ENCODE measurements at regions not wholly inside any gene's neighbourhood (a gene's known extent, or its start where the extent isn't known, plus 50 kb on each side); places are given as distances from the start of the nearest gene placed in this dataset.

DNA sequence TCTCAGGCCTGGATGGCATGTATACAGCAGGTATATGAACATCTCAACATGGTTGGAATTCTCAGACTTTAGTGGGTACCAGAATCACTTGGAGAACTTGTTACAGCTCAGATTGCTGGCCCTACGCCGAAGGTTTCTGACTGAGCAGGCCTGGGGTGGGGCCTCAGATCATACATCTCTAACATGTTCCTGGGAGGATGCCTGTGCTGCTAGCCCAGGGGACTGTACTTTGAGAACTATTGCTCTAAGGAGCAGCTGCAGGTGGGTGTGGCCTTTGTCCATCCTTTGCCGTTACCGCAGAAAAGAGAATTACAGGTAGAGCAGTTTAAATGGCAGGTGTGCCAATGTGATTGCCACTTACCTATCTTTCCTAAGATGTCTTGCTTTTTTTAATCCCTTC is 310.5 kb upstream of the JAG1 start:
- H2BK5ac ChIP-seq (ENCODE audit: low read depth, low read length), result no peak overlapping the region
- no peaks in the 10 kb centered on the region for H3K79me1 ChIP-seq (ENCODE audit: low read depth, low read length)
- no peak overlapping the region for H3K56ac ChIP-seq (replicated peaks; ENCODE audit: insufficient read length, low read depth, low read length)
- H2BK120ac ChIP-seq (replicated peaks; ENCODE audit: low read depth, low read length), result no peak overlapping the region
- no peak for FAIRE-seq
- POLR2A ChIA-PET (ENCODE audit: partially characterized antibody), result no interaction called here
- no peak for DNase-seq (ENCODE audit: low read depth in 1 of 2, low spot score in 2 of 2)
- no peak overlapping the region for H3K23ac ChIP-seq (ENCODE audit: insufficient read length)
- 94% methylated on average over 4 of the region's 4 CpGs; no CpG with 5 or more reads in 1 of the 2 experiments for WGBS, 2 experiments (ENCODE audit: extremely low coverage in 1 of 2, insufficient coverage in 1 of 2, insufficient read length in 1 of 2, insufficient replicate concordance in 2 of 2, low coverage in 1 of 2, low lambda C conversion rate in 2 of 2, missing lambda C conversion rate in 1 of 2)
- H3K18ac ChIP-seq (ENCODE audit: extremely low read depth, low read length), result no peak overlapping the region
- H3K4me3 ChIP-seq (ENCODE audit: extremely low read depth in 1 of 4, insufficient read depth in 2 of 4, low read depth in 3 of 4, low read length in 4 of 4), result no peak overlapping the region
- no peak overlapping the region for H3K4me2 ChIP-seq (ENCODE audit: insufficient read depth in 1 of 2, low read depth in 2 of 2, low read length in 2 of 2)
- no peaks in the 10 kb centered on the region for H3K9me3 ChIP-seq (ENCODE audit: insufficient read depth in 2 of 2, low read depth in 1 of 2, low read length in 1 of 2)
- no peak overlapping the region for H2AK5ac ChIP-seq (ENCODE audit: low read depth, low read length)
- H3K27ac ChIP-seq (ENCODE audit: low read depth, low read length), result no peak overlapping the region
- no peaks in the 10 kb centered on the region; a peak in 1 of 7 replicates for H3K27me3 ChIP-seq (replicated peaks in 1 of 4; ENCODE audit: control insufficient read depth in 3 of 4, extremely low read depth in 1 of 4, insufficient read depth in 3 of 4, low read length in 3 of 4)
- TF ChIP-seq ATF2 (IDR thresholded peaks at IDR 0.05; ENCODE audit: low read length) (no peak), RFX5 (IDR thresholded peaks at IDR 0.05; ENCODE audit: borderline replicate concordance, low read depth, low read length) (no peak), NRF1 (IDR thresholded peaks at IDR 0.05; ENCODE audit: low read depth, low read length) (no peak), TCF12 (IDR thresholded peaks at IDR 0.05; ENCODE audit: low read depth, low read length) (no peak), SP4 (IDR thresholded peaks at IDR 0.05; ENCODE audit: low read length) (no peak), ASH2L (IDR thresholded peaks at IDR 0.05; ENCODE audit: low read length) (no peak), CTBP2 (IDR thresholded peaks at IDR 0.05; ENCODE audit: borderline replicate concordance, insufficient read depth, insufficient read length, low read length) (no peak), CREB1 (IDR thresholded peaks at IDR 0.05) (no peak), SIRT6 (IDR thresholded peaks at IDR 0.05; ENCODE audit: low read length) (no peak)
- no peak overlapping the region for H2BK20ac ChIP-seq (ENCODE audit: low read length)
- H2BK15ac ChIP-seq (ENCODE audit: low read length), result no peak overlapping the region
- H4K5ac ChIP-seq (ENCODE audit: insufficient read length, low read depth, low read length), result no peak overlapping the region
- no peaks in the 10 kb centered on the region for H3K4me1 ChIP-seq (replicated peaks in 1 of 4; ENCODE audit: control insufficient read depth in 3 of 4, insufficient read depth in 4 of 4, low read length in 3 of 4)
- H3K9ac ChIP-seq (replicated peaks in 1 of 4; ENCODE audit: extremely low read depth in 1 of 4, low read depth in 3 of 4, low read length in 3 of 4), result no peak overlapping the region
- H3K36me3 ChIP-seq (ENCODE audit: control insufficient read depth in 2 of 4, insufficient read depth in 4 of 4, low read length in 3 of 4), result no peaks in the 10 kb centered on the region
- no peak overlapping the region for H4K91ac ChIP-seq (replicated peaks; ENCODE audit: insufficient read length, low read length)
- no peak overlapping the region for H2BK12ac ChIP-seq (ENCODE audit: low read depth, low read length)
- H3K79me2 ChIP-seq (ENCODE audit: control insufficient read depth in 1 of 2, insufficient read depth in 2 of 2, low read length in 2 of 2), result no peaks in the 10 kb centered on the region
- H2AFZ ChIP-seq (ENCODE audit: low read length), result no peak overlapping the region
- CTCF ChIA-PET (ENCODE audit: partially characterized antibody), result no interaction called here
- H3K4ac ChIP-seq (replicated peaks; ENCODE audit: insufficient read length, low read depth, low read length), result no peak overlapping the region
- H4K20me1 ChIP-seq (replicated peaks in 1 of 2; ENCODE audit: control insufficient read depth in 1 of 2, insufficient read depth in 2 of 2, low read length in 2 of 2), result no peaks in the 10 kb centered on the region
- no peaks in the 10 kb centered on the region for H3K23me2 ChIP-seq (ENCODE audit: low read depth, low read length)
- H3K14ac ChIP-seq (ENCODE audit: insufficient read length), result no peak overlapping the region
- H4K8ac ChIP-seq (ENCODE audit: extremely low read depth, insufficient read depth, low read length), result no peak overlapping the region

Measured in H1 (cell line).